GM21619 (cell line): ENCODE measurements at regions not wholly inside any gene's neighbourhood (a gene's known extent, or its start where the extent isn't known, plus 50 kb on each side); places are given as distances from the start of the nearest gene placed in this dataset.
"Not testable (repeated sequence)": the region's sequence is repeated elsewhere in the genome, so short reads cannot be mapped to it uniquely, and the experiment has no call there.

Source experiments
- ATAC-seq: cut with Tn5 transposase; IDR thresholded peaks from one replicate; pipeline ENCODE4 v1.9.1; 2021; ENCODE audit not compliant: unreplicated experiment

DNA sequence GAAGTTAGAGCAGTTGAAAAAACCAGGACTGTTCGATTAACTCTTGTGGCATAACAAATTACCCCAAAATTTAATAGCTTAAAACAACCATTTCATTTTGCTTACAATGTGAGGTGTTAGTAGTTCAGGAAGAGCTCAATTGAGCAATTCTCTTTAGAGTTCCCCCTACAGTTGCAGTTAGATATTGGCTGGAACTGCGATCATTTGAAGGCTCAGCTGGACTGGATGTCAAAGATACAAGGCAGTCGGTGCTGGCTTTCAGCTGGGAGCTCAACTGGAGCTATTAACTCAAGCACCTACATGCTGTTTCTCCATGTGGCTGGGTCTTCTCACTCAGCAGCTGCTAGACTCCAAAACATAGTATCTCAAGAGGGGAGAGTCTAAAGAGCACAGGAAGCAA lies 96.0 kb upstream of the LOC128125822 start:
- no peak for ATAC-seq

DNA sequence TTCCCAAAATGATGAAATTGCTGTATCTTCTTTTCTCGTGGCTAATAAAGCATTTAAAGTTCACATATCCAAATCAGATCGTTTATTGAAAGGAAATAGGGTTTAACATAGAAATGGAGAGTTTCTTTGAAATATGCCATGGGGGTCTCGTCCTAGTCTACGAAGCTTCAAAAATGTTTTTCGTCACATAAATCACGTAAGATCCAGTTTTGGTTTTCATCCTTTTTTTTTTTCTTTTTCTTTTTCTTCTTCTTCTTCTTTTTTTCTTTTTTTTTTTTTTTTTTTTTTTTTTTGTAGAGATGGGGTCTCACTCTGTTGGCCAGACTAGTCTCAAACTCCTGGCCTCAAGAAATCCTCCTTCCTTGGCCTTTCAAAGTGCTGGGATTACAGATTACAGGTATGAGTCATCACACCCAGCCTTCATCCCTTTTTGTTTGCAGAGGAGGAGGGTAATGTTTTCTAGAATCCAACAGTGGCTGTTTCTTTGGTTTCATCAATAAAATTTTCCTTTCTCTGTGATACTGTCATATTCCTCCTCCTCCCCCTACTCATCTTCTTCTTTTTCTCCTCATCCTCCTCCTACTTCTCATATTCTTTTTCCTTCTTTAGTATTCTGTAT lies 94.7 kb upstream of the LOC128125822 start:
- ATAC-seq: no peak

DNA sequence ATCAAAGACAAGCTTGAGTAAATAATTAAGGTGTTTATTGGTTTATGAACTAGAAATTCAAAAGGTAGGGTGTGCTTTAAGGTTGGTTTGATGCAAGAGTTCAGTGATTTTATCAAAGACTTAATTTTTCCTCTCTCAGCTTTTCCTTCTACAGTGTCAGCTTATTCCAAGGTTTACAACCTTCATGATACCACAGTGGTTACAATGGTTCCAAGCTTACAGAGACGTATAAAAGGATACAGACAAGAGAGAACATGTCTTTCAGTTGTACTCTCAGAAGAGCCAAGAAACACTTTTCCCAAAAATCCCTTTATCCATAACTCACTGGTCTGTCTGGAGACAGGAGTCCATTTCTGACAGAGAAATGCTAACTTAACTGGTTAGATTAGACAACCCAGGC lies 93.5 kb upstream of the LOC128125822 start:
- no peak for ATAC-seq

DNA sequence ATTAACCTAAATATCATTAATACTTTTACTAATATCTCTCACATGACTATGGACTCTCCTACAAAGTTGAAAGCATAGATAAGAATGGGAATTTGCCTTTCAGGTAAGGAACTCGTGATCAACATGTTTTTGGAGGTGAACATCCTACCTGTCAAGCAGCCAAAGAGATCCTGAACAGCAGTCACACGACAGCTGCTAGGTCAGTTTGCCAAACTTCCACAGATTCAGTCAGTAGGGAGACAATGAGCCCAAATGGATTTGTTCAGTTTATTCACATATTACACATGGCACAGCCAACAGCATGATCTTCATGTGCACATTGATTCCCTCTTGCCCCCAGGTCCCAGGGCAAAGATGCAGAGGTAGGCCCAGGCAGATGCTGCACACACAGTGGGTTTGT lies 86.1 kb upstream of the LOC128125822 start:
- ATAC-seq: no peak

DNA sequence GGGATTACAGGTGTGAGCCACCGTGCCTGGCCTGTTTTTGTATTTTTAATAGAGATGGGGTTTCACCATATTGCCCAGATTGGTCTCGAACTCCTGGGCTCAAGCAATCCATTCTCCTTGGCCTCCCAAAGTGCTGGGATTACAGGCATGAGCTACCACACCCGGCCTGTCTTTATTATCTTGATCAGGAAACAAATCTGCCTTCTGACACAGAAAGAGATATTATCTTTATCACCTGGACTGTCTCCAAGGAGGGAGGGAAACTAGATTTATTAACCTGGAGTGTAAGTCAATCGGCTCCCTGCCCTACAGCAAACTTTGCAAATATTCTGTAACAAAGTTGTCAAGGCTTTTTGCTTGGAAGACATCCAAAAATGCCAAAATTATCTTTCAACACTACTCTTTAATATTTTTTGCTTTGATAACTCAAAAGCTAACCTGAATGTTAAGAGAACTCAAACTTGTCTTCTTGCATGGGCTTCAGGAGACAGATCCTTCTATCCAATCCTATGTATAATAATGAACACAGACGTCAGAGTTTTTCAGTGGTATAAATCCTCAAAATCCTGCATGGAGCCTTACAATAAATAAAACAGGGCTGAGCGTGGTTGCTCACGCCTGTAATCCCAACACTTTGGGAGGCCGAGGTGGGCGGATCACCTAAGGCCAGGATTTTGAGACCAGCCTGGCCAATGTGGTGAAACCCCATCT lies 85.0 kb upstream of the LOC128125822 start:
- no peak for ATAC-seq

DNA sequence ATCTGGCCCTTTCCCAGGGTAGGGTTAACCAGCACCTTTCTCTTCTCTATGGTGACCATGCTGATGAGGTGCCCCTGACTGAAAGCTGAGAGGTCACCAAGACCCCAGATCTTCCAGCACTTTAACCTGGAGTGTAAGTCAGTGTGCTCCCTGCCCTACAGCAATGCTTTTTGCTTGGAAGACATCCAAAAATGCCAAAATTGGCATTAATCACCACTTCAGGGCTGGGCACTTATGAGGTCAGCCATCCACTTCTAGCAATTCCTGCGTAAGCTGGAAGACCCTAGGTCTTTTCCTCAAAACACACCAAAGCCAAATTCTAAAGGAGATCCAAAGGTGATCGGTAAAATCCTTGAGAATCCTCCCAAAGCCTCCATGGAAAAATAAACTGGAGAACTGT lies 81.2 kb upstream of the LOC128125822 start:
- no peak for ATAC-seq

DNA sequence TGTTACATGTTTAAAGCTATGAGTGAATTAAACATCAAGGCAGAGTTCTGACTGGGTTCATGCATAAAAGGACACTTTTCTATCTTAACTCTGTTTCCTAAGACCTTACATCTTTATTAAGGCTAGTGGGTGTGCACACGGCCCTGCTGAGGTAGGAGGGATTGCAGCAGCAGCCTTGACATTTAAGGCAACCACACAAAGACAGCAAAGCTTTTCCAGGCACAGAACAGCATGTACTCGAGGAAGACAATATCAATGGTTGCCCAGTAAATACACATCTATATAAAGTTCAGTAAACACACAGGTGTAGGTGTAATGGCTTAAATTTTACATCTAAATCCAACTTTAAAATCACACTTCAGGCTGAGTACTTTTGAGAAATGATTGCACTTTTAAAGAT lies 79.8 kb upstream of the LOC128125822 start:
- ATAC-seq: no peak

DNA sequence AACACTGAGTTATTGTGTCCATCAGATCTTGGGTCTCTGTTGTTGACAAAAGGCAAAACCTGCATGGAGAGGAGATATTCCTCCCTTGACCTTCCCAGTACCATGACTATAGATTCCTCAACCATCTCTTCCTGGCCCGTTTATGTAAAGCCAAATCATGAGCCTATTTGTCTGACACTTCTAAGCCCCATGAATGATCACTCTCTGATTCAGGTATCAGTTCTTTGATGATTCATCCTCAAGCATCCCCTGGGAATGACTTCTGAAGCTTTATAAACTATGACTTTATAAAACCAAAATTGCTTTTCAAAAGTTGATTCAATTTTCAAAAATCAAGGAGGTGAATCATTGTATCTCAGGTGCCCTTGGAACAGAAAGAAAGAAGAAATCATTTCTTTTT lies 78.7 kb upstream of the LOC128125822 start:
- no peak for ATAC-seq

DNA sequence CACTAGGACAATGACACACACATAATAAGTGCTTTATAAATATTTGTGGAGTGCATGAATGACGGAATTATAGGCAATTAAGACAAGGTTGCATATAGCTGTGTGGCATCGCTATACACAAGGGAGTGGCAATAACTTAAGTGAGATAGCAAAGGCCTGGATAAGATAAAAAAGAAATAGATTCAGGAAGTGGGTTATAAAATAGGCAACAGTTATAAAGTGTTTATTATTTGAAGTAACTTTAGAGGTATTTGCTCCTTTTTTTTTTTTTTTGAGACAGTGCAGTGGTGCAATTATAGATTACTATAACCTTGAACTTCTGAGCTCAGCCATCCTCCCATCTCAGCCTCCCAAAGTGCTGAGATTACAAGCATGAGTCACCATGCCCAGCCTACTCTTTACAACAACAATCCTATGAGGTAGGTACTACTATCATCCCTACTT lies 75.9 kb upstream of the LOC128125822 start:
- no peak for ATAC-seq

DNA sequence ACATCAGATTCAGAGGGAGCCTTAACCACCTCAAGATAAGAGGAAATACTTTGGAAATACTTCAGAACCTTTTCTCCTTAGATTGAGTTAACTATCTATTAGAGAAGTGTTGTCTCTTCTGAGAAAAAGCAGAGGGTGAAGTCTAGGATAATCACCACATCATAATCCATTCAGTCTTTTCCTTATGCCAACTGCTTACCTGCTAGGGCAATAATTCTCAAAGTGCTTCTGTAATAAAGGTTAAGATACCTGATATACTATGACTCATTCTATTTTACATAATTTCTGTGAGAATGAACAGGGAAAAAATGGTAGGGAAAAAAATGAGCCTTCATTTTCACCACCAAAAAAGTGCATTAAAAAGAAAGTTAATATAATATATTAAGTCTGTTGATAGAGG lies 70.1 kb upstream of the LOC128125822 start:
- ATAC-seq: no peak

DNA sequence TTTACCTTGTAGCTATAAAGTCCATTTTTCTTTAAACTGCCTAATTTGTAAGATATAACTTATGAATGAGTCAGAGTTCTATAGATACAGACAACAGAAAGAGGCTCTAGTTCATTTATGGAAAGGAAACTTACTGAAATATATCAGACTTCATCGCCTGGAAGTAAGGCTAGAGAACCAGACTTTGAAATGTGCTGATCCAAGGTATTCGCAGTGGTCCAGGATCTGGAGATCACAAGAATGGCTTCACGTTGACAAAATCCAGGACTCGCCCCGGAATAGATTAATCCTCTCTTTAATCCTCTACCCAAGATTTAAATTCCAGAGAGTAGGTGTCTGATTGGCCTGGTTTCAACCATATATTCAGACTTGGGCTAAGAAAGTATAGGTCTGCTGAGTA lies 69.1 kb upstream of the LOC128125822 start:
- ATAC-seq: no peak

DNA sequence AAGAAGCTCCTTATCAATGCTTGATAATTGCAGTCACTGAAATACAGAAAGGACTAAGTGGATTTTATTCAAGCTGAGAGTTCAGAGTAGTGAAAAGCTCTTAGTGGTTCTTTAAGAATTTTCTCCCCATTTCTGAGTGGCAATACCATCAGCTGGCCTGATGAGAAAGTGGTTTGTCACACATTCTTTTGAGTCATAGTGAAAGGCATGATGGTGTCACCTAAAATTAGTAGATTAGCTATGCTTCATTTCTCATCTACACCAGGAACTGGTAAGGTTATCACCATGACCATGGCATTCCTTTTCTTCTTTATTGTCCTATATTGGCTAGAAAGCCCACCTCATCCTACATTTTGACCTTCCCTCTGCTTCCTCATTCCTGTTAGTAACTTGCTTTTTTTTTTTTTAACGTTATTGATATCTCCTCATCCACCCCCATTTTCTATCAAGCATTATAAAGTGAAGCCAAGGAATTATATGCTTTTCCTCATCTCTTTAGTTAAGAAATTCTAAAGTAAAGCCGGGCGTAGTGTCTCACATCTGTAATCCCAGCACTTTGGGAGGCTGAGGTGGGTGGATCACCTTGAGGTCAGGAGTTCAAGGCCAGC lies 67.4 kb upstream of the LOC128125822 start:
- peak; percentile 99 for ATAC-seq

DNA sequence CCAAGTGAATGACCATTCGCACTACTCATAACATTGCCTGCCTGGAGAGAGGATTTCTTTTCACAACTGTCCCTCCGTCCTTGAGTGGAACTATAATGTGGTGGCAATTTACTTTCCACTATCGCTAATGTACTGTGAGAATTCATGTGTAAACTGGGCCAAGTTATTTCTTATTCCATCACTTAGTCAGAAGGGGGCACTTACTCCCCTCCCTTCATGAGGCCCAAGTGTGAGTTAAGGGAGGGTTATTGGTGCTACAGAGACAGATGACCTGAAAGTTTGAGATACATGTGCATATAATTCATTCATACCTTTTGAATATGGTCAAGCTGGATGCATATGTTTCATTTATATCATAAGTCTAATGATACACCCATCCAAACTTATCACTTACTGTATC lies 65.2 kb upstream of the LOC128125822 start:
- no peak for ATAC-seq

DNA sequence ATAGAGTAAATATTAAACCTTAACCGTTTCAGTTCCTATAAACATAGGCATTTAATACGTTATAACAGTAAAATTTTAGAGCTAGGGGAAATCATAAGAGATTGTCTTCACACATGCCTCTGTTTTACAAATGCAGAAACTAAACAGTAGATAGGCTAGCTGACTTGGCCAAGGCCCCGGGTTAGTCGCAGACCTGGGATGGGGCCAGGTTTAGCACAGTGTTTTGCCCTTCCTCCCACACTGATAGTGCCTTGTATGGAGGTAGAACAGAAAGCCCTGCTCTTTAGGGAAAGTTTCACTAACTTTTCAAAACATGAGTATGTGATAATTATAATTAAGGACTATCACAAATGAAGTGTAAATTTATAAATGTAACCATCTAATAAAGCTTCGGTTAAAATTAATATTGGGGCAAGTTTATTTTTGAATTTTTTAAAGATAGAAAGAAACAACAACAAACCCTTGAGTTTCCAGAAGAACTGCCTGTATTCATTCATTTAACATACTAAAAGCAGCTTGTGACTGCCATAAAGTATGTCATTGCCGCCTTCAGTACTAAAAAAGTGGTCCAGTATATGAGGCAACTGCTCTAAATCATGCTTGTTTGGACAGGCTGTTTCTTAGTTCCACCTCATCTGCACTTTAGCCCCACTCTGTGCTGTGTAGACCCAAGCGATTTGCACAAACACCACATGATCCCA lies 62.5 kb upstream of the LOC128125822 start:
- ATAC-seq: no peak

DNA sequence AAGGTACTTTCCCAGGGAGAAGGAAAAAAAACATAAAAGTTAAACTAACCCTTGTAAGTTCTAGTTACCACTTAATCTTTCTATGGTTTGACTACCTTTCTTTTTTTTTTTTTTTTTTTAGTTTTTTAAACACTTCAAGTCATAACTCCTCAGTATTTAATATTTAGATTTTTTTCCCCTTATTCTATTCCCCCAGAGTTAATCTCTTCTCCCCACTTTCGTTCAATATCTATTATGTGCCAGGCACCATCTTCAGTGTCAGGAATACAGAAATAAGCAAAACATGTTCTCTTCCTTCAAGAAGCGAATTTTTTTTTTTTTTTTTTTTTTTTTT lies 62.0 kb upstream of the LOC128125822 start:
- no peak for ATAC-seq

DNA sequence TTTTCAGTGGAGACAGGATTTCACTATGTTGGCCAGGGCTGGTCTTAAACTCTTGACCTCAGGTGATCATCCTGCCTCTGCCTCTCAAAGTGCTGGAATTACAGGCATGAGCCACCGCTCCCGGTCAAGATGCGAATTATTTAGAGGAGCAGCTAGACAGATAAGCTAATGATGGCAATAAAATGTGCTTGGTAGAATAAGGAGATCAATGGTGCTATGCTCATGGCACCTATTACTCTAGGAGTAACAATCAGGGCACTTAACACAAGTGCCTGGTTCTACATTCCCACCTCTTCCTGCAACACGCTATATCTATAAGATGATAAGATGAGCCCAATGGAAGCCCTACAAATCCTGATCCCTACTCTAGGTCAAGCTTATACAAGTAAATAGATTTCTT lies 61.4 kb upstream of the LOC128125822 start:
- ATAC-seq: no peak

DNA sequence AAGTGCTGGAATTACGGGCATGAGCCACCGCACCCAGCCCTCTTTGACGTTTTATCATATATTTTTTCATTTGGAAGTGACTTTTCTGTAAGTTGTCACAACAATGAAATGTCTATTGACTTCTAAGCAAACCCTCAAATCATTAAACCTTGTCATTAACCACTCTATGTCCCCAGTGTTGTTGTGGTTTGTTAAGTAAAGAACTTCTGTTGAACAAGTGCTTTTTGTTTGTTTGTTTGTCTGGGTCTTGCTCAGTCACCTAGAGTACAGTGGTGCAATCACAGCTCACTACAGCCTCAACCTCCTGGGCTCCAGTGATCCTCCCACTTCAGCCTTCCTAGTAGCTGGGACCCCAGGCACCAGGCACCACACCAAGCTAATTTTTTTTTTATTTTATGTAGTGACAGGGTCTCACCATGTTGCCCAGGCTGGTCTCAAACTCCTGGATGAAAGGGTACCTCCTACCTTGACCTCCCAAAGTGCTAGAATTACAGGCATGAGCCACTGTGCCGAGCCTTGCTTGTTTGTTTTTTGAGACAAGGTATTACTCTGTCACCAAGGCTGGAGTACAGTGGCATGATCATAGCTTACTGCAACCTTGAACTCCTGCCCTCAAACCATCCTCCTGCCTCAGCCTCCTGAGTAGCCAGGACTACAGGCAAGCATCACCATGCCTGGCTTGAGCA lies 57.6 kb upstream of the LOC128125822 start:
- ATAC-seq: no peak

DNA sequence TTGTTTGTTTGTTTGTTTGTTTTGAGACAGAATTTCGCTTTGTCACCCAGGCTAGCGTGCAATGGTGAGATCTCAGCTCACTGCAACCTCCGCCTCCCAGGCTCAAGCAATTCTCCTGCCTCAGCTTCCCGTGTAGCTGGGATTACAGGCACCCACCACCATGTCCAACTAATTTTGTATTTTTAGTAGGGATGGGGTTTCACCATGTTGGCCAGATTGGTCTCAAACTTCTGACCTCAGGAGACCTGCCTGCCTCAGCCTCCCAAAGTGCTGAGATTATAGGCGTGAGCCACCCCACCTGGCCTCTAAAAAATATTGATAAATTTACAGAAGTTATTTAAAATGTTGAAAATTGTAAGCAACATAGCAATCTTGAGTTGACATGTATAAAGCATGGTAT lies 57.1 kb upstream of the LOC128125822 start:
- not testable (repeated sequence) for ATAC-seq

DNA sequence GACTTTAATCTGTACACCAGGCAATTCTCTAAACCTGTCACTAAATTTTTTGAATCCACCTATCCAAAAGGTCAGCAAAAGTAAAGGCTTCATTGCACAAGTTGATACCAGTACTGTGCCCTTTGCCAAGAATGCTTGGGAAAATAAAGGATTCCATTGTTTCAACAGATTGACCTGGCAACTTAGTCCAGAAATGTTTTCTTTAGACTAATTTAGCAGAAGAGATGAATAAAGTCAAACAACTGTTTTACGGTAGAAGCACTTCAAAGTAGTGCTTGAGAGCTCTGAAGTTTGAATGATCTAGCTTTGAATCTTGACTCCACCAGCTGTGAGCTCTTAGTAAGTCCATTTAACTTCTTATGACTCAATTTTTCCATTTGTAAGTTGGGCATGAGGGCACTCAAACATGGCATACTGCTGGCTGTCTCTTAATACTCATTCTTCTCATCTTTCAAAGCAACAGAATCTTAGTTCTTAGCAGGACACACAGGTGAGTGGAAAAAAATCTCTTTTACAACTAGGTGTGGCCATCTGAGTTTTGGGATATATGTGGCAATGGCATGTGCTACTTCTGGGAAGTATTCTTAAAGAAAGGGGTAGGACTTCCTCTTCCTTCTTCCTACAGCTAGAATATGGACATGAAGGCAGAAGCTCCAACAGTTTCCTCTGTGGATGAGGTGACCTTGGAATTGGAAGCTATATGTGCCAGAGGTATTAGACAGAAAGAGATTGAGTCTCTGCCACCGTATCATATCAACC lies 55.9 kb upstream of the LOC128125822 start:
- ATAC-seq: no peak

DNA sequence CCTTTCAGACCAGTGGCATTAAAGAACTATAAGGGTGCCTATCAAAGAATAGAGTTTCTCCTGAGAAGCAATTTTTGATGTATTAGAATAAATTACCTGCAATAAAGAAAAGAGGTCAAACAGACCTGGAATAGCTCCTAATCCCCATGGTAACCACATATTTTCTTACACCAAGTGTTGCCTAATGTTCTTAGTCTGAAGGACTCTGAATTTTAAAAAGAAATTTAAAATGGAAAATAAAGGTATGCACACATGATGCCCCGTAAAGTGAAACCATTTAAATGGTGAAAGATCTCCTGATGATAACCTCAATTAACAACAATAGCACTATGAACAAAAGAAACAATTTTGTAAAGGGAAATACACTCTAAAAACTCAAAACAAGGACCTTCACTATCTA lies 55.1 kb upstream of the LOC128125822 start:
- no peak for ATAC-seq
